NCI-H748 treated with DMSO at 0.1 percent for 48 hours (cell line): ENCODE measurements at regions not wholly inside any gene's neighbourhood (a gene's known extent, or its start where the extent isn't known, plus 50 kb on each side); places are given as distances from the start of the nearest gene placed in this dataset.

Experiments used
- DNase-seq: peaks from one replicate; lab custom pipeline; 2025; lab: John Stamatoyannopoulos, UW

GRCh38 chr14:104371031-104371430, 208.5 kb upstream of the C14orf180 start:
- DNase-seq = no peak

- DNase-seq = no peak
Measured at GRCh38 chr14:104371917-104372316, 207.6 kb upstream of the C14orf180 start.

DNA sequence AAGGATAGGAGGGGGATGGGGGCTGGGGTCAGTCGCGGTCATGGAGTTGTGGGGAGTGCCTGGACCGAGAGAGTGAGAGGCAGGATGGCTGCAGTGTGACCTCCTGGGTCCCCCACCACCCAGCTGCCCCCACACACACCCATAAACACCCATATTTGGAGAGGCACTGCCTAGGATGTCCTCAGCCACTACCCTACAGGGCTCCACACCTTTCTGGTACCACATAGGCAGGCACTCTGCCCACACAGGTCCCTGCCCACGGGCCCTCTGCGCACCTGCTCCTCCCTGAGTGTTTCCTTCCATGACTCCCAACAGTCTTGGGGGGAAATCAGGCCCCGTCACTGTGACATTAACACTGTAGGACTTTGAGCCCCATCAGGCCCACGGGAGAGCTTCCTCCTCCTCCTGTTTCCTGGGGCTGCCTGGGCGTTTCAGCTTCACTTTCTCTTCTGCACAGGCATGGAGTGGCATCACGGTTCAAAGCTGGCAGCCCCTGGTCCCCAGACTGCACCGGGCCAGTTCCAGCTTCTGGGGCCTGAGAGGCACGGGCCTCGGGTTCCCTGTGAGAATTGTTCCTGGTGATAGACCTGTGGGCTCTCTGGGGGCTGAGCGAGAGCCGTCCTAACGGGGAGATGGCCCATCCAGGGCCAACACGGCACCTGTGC, 207.0 kb upstream of the C14orf180 start:
- no peak for DNase-seq

DNA sequence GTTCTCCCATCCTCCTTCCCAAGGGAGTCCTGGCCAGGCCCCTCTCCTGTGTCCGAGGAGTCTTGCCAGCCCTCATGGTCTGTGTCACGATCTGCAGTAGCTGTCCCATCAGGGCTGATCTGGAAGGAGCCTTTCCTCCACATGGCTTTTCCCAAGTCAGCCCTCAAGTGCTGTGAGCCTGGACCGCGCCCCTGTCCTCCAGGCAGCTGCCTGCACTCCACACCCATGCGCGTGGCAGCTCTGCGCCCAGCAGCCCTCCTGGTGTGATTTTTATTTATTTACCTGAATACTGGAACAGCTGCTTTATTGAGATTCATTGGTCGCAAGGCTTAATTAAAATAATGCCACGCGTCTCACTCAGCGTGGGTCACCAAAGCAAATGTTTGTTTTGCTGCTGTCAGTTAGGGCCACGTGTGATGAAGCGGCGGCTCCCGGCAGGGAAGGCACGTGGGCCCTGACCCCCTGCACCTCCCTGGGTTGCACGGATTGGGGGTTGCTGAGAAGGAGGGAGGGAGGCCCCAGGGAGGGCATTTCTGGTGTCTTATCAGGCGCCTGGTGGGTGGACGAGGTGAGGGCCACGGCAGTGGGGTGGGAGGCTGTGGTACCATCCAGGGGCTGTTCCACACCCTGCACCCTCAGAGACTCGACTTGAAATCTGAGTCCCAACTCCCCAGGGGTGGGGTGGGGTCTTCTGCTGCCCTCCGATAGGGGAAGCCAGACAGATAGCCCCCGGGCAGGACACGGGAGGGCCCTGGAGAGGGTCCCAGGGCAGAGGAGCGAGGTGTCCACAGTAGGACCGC, 206.3 kb upstream of the C14orf180 start:
- DNase-seq = peak; percentile 78

DNA sequence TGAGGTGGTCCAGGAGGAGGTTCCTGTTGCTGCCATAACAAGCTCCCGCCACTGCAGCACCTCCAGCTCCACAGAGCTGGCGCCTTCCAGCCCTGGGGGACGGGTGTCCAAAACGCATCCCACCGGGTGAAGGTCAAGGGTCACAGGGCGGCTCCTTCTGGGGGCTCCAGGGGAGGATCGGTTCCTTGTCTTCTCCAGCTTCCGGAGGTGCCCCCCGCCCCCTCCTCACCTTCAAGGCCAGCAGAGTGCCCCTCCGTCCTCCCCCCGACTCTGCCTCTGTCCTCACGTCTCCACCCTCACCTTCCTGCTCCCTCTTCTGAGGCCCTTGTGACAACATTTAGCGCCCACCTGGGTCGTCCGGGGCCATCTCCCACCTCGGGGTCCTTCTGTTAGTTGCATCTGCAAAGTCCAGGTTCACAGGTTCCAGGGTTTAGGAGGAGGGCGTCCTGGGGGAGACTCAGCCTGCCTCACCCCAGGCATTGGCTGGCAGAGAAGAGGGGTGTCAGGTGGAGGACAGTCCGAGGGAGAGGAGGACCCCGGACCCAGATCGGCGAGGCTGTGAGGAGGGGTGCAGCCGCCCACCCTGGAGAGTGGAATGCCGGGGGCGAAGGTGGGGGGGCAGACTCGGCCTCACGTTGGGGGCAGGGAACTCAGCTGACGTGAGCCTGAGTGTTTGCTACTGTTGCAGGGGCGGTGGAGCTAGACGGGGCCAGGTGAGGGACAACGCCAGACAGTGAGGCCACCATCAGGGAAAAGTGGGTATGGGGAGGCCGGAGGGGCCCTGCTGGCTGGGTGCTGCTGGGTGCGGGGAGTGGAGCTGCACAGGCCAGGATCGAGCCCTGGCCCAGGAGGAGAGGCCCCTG, 205.5 kb upstream of the C14orf180 start:
- DNase-seq = no peak

DNA sequence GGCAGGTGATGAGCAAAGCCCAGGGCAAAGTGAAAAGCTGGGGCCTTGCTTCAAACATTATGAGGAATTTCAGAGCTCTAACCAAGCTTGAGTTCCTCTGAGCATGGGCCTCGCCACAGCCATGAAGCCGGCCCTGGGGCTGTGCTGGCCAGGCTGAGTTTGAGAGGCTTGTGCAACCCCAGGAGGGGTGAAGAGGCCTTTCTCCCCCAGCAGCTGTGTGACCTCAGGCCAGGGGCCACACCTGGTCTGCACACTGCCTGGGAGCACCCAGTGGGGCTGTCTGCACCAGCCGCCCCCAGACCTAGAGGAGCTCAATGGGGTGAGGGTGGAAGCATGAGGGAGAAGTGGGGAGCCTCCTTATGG, 204.9 kb upstream of the C14orf180 start:
- DNase-seq = no peak

- DNase-seq = no peak
Measured at GRCh38 chr14:104375551-104376201, 203.9 kb upstream of the C14orf180 start.

- DNase-seq = no peak
Measured at GRCh38 chr14:104376202-104377140, 203.1 kb upstream of the C14orf180 start.

- no peak for DNase-seq
Measured at GRCh38 chr14:104377256-104377655, 202.3 kb upstream of the C14orf180 start.

GRCh38 chr14:104378698-104379113, 200.9 kb upstream of the C14orf180 start:
- no peak for DNase-seq

DNA sequence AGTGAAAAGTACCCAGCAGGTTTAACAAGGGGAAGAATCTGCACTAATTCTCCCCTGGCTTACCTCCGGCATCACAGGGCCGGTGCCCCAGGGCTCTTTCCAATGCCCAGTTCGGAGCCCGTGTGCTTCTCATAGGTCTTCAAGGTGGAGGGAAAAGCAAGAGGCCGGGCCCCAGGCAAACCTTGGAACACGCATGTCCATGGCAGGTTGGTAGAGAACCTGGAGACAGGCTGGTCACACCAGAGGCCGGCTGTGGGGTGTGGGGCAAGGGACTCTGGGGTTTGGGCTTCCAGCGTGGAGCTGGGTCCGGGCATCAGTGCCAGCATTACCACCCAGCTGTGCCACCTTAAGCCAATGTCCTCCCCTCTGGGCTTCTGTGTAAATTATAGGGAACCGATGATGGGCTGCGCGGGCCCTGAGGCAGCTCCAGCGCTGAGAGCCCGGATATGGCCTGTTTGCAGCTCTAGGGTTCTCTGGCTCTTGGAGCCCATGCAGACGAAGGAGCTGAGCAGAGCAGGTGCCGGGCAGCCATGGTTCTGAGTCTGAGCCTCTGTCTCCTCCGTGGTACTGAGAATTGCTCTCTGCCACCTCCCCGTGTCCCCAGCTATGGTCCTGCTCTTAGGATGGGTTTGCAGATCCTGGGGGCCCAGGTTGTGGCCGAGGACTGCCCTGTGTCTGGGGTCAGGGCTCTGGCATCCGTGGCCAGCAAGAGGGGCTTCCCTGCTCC, 197.0 kb upstream of the C14orf180 start:
- DNase-seq = no peak

DNA sequence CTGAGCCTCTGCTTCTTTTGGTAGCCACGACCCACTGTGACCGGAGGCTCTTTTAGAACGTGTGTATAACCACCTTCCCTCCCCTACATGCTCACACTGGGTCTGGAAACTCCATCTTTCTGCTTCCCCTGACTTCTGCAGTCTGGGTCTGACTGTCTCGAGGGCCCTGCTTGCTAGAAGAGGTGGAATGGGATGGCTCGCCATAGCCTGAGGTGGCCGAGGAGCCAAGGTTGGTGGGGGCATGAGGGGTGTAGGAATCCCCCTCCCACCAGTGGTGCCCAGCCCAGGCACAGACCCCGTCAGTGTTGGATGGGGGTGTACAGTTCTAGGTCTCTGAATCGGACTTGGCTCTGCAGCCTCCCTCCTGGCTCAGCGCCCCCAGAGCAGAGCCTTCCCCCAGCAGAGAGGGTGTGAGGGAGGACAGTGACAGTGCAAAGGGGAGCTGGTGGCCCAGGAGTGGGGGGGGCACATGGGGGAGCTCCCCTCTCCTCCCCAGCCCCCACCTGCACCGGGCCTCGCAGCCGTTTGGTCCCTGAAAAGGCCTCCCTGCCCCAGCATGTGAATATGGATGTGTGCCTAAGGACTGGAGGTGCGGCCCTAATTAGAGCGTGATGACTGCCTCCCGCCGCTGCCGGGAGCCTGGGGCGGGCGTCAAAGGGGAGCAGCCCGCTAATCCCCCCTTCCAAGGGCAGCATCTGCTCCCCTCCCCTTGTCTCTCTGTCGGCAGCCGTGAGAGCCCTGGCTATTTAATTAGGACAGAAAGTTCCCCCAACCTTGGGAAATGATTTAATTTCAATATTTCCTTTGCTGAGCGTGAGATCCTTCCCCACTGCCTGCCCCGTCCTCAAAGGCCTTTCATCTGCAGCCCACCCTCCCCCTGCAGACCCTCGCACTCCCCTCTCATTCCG, 196.2 kb upstream of the C14orf180 start:
- DNase-seq = no peak

- no peak for DNase-seq
Measured at GRCh38 chr14:104383996-104384775, 195.4 kb upstream of the C14orf180 start.

GRCh38 chr14:104384776-104385071, 194.8 kb upstream of the C14orf180 start:
- DNase-seq = no peak

- DNase-seq = no peak
Measured at GRCh38 chr14:104385111-104385510, 194.5 kb upstream of the C14orf180 start.

DNA sequence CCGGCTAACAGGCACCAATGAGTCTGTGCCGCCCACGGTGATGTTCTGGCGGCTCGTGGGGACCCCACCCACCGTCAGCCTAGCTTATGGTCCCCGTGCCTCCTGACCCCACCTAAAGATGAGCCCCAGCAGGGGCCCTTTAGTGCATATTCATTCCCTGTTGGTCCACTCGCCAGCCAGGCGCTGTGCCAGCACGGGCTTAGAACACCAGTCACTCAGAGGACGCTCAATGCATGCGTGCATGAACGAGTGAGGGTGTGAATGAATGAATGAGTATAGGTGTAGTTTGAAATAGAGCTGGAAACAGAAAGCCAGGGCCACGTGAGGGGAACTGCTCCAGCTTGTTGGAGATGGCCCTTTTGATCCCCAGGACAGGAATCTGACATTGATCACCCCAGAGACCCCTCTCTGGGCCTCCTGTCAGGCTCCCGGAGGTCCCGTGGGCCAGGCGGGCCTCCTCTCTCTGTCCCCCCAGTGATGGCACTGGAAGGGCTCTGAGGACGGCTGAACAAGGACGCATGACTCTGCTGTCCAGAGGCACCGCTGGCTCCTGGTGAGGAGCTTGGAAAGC, 193.9 kb upstream of the C14orf180 start:
- no peak for DNase-seq

DNA sequence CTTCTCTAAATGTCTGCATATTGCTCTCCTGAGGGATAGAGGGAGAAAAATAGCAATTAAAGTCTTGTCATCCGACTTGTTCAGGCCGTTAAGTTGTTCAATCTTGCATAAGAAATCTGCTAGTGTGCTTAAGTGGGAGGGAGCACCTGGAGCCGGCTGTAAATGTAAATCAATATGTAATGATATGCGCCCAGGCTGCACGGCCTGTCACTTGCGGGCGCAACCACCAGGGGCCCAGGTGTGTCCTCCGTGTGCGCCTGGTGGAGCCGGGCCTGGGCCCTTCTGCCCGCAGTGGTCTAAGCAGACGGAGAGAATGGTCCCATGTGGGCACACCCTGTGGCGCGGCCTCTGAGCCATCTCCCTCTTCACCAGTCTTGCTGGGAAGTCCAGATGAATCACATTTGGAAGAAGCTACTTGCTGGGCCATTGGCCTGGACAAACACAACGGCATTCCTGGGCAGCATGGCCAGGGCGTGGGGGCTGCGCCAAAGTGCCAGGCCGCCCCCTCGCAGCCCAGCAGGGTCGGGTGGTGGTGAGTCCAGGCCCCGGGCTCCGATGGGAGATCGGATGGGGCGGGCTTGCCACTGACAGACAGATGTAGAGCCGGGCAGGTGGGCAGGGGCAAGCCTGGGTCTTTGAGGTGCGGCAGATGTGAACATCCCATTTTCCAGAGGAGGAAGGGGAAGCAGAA, 193.3 kb upstream of the C14orf180 start:
- DNase-seq = no peak
